GM12878 (cell line): ENCODE measurements at regions not wholly inside any gene's neighbourhood (a gene's known extent, or its start where the extent isn't known, plus 50 kb on each side); places are given as distances from the start of the nearest gene placed in this dataset.

ENCODE experiments used
- CBFB ChIP-seq: IDR thresholded peaks from 2 replicates; pipeline ENCODE4 v1.6.1; 2016; ENCODE audit warnings: antibody characterized with exemption, low read depth
- JUNB ChIP-seq: IDR thresholded peaks from 2 replicates; pipeline ENCODE4 v1.6.1; 2016; ENCODE audit warnings: antibody characterized with exemption, mild to moderate bottlenecking
- NRF1 ChIP-seq: conservative IDR thresholded peaks from 2 replicates; pipeline ENCODE4 v1.6.1; 2011; ENCODE audit warnings: mild to moderate bottlenecking, low read depth, low read length, improper control_type of control experiment
- POLR2A ChIP-seq: IDR thresholded peaks from 2 replicates; pipeline ENCODE4 v1.6.1; 2011; ENCODE audit warnings: low read depth, mild to moderate bottlenecking, low read length
- RAD51 ChIP-seq: fragments of 450-650 bp; IDR thresholded peaks from 2 replicates; pipeline ENCODE4 v1.6.1; 2016; ENCODE audit warnings: moderate library complexity, mild to moderate bottlenecking, inconsistent platforms
- RUNX3 ChIP-seq: IDR thresholded peaks from 2 replicates; pipeline ENCODE4 v1.6.1; 2012; ENCODE audit warnings: low read length, inconsistent platforms
- SUPT20H ChIP-seq: IDR thresholded peaks from 2 replicates; pipeline ENCODE4 v1.6.1; 2011; ENCODE audit warnings: low read depth, mild to moderate bottlenecking, low read length, moderate library complexity, borderline replicate concordance; ENCODE audit not compliant: control insufficient read depth
- ZNF207 ChIP-seq: fragments of 450-650 bp; IDR thresholded peaks from 2 replicates; pipeline ENCODE4 v1.6.1; 2014; ENCODE audit warnings: antibody characterized with exemption, mild to moderate bottlenecking, borderline replicate concordance
- TF ChIP-seq, protein P1 (sequence below): fragments of 450-650 bp; IDR thresholded peaks from 2 replicates; pipeline ENCODE4 v1.6.1; 2017; ENCODE audit warnings: borderline replicate concordance
- TF ChIP-seq, protein P2 (sequence below): IDR thresholded peaks from 2 replicates; pipeline ENCODE4 v1.6.1; 2012; ENCODE audit warnings: mild to moderate bottlenecking, low read depth, low read length
- TF ChIP-seq, protein P3 (sequence below): fragments of 450-650 bp; formaldehyde crosslinking; IDR thresholded peaks from 2 replicates; pipeline ENCODE4 v1.5.0; 2022; ENCODE audit warnings: mild to moderate bottlenecking, missing genetic modification characterization
- TF ChIP-seq, protein P4 (sequence below): fragments of 450-650 bp; IDR thresholded peaks from 2 replicates; pipeline ENCODE4 v1.6.1; 2017; ENCODE audit warnings: low read depth, mild to moderate bottlenecking, moderate library complexity

DNA sequence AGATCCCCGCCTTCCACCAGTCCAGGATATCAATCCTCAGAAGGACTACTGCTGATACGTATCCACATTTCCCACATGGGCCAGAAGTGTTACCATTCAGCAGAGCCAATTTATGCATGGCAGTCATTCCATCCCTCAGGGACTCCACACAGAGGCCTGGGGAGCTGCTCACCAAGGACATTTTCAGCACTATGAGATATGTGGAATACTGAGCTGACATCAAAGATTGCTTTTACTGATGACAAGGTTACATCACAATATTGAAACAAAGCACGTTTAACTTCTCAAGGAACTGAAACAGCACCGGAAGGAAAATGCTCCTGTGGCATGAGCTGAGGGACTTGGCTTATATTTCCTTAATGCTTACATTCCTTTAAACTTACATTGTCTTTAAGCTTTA is 335.1 kb downstream of the BMPER start (continued):
- TF ChIP-seq, protein P1, sequence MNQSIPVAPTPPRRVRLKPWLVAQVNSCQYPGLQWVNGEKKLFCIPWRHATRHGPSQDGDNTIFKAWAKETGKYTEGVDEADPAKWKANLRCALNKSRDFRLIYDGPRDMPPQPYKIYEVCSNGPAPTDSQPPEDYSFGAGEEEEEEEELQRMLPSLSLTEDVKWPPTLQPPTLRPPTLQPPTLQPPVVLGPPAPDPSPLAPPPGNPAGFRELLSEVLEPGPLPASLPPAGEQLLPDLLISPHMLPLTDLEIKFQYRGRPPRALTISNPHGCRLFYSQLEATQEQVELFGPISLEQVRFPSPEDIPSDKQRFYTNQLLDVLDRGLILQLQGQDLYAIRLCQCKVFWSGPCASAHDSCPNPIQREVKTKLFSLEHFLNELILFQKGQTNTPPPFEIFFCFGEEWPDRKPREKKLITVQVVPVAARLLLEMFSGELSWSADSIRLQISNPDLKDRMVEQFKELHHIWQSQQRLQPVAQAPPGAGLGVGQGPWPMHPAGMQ: no peak
- TF ChIP-seq SUPT20H (no peak), ZNF207 (no peak), CBFB (no peak), RAD51 (no peak), RUNX3 (no peak), NRF1 (no peak), JUNB (no peak), POLR2A (no peak)
- TF ChIP-seq, protein P2, sequence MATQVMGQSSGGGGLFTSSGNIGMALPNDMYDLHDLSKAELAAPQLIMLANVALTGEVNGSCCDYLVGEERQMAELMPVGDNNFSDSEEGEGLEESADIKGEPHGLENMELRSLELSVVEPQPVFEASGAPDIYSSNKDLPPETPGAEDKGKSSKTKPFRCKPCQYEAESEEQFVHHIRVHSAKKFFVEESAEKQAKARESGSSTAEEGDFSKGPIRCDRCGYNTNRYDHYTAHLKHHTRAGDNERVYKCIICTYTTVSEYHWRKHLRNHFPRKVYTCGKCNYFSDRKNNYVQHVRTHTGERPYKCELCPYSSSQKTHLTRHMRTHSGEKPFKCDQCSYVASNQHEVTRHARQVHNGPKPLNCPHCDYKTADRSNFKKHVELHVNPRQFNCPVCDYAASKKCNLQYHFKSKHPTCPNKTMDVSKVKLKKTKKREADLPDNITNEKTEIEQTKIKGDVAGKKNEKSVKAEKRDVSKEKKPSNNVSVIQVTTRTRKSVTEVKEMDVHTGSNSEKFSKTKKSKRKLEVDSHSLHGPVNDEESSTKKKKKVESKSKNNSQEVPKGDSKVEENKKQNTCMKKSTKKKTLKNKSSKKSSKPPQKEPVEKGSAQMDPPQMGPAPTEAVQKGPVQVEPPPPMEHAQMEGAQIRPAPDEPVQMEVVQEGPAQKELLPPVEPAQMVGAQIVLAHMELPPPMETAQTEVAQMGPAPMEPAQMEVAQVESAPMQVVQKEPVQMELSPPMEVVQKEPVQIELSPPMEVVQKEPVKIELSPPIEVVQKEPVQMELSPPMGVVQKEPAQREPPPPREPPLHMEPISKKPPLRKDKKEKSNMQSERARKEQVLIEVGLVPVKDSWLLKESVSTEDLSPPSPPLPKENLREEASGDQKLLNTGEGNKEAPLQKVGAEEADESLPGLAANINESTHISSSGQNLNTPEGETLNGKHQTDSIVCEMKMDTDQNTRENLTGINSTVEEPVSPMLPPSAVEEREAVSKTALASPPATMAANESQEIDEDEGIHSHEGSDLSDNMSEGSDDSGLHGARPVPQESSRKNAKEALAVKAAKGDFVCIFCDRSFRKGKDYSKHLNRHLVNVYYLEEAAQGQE: no peak
- TF ChIP-seq, protein P3, sequence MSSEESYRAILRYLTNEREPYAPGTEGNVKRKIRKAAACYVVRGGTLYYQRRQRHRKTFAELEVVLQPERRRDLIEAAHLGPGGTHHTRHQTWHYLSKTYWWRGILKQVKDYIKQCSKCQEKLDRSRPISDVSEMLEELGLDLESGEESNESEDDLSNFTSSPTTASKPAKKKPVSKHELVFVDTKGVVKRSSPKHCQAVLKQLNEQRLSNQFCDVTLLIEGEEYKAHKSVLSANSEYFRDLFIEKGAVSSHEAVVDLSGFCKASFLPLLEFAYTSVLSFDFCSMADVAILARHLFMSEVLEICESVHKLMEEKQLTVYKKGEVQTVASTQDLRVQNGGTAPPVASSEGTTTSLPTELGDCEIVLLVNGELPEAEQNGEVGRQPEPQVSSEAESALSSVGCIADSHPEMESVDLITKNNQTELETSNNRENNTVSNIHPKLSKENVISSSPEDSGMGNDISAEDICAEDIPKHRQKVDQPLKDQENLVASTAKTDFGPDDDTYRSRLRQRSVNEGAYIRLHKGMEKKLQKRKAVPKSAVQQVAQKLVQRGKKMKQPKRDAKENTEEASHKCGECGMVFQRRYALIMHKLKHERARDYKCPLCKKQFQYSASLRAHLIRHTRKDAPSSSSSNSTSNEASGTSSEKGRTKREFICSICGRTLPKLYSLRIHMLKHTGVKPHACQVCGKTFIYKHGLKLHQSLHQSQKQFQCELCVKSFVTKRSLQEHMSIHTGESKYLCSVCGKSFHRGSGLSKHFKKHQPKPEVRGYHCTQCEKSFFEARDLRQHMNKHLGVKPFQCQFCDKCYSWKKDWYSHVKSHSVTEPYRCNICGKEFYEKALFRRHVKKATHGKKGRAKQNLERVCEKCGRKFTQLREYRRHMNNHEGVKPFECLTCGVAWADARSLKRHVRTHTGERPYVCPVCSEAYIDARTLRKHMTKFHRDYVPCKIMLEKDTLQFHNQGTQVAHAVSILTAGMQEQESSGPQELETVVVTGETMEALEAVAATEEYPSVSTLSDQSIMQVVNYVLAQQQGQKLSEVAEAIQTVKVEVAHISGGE: no peak
- TF ChIP-seq, protein P4, sequence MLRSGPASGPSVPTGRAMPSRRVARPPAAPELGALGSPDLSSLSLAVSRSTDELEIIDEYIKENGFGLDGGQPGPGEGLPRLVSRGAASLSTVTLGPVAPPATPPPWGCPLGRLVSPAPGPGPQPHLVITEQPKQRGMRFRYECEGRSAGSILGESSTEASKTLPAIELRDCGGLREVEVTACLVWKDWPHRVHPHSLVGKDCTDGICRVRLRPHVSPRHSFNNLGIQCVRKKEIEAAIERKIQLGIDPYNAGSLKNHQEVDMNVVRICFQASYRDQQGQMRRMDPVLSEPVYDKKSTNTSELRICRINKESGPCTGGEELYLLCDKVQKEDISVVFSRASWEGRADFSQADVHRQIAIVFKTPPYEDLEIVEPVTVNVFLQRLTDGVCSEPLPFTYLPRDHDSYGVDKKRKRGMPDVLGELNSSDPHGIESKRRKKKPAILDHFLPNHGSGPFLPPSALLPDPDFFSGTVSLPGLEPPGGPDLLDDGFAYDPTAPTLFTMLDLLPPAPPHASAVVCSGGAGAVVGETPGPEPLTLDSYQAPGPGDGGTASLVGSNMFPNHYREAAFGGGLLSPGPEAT: no peak
